Fibroblast of mammary gland (primary cell): ENCODE measurements at regions not wholly inside any gene's neighbourhood (a gene's known extent, or its start where the extent isn't known, plus 50 kb on each side); places are given as distances from the start of the nearest gene placed in this dataset.

ENCODE experiments used
- DNase-seq: peaks from one replicate; pipeline ENCODE4 v3.0.0-alpha.2; 2010; ENCODE audit warnings: low read depth
- H3K4me3 ChIP-seq: 2 replicates; pipeline ENCODE4 v1.5.1; 2011; ENCODE audit warnings: low read depth, mild to moderate bottlenecking, low read length, moderate library complexity; ENCODE audit not compliant: control insufficient read depth
- CTCF ChIP-seq: conservative IDR thresholded peaks from 2 replicates; pipeline ENCODE4 v1.5.1; 2011; ENCODE audit warnings: low read depth, low read length, inconsistent platforms; ENCODE audit not compliant: control insufficient read depth, insufficient read depth

DNA sequence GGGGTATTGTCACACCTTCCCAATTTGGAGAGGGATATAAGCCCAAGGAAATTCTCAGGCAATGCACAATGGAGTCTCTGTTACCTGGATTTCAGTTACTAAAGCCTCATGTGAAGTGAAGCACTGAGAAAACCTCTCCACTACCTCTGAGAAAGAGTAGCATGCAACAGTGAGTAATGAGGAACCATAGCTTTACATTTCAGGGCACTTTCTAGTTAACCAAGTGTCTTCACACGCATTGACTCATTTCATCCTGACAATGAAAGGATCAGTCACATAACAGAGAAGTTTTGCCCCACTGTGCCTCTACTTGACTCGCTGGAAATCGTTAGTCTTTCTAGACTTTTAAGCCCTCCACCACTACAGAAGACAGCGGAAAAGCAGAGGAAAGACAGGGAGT, 86.2 kb upstream of the ARID1B start:
- no peak for TF ChIP-seq CTCF
- no peak for DNase-seq
- no peak overlapping the region for H3K4me3 ChIP-seq

DNA sequence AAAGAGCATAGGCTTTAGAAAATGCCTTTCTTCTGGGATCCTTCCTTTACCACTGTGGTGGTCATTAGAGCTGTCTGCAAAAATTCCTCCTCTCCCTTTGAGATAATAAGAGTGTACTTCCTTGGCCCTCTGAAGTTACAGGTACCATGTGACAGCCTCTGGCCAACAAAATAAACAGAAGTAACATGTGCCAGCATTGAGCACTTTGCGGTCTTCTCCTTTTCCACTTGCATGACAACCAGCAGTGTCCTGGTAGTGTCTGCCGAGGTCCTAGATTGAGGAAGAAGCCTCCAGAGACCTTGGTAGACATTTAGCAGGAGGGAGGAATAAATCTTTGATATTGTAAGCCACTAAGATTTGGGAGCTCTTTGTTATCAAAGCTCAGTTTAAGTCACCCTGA, 87.5 kb upstream of the ARID1B start:
- no peak for DNase-seq
- no peak for TF ChIP-seq CTCF
- H3K4me3 ChIP-seq, result no peak overlapping the region

- H3K4me3 ChIP-seq, result no peak overlapping the region
- DNase-seq, result no peak
- TF ChIP-seq CTCF, result no peak
Observed at GRCh38 chr6:156688620-156688971, 88.6 kb upstream of the ARID1B start.

DNA sequence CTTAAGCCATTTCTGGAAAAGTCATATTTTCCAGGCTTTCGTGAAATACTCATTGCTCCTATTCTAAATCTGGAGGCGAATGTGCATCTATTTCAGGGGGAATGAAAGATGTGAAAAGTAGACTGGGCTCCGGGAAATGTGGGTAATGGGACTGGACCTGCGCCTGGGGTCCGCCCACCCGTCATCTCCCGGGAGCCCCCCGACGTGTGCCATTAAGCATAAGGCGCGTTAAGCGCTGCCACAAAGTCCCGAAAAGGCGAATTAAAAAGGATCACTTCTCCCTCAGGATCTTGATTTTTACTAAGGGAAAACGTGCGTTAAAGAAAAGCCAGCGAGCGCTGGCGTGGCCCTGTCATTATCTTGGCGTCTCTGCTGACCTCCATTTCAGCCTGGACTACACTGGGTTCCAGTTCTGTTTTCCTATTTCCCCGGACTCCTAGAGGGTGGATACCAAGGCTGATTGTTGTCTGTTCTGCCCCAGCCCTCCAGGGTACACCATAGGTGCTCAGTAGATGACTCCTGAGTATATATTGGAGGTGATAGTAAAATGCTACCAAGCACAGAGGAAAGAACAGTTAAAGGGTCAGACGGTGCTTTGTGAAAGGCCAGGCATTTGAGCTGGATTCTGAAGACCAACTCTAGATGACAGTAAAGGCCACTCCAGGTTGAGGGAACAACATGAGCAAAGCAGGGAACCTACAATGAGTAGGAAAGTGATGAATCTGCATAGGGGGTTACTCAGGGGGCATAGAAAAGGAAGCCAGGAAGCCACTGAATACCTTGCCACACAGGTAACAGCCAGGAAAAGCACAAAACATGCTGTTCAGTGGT, 89.2 kb upstream of the ARID1B start:
- DNase-seq, result peak; percentile 45
- H3K4me3 ChIP-seq, result peak overlapping the region; percentile 67
- no peak for TF ChIP-seq CTCF

GRCh38 chr6:156686995-156687788, 90.0 kb upstream of the ARID1B start:
- H3K4me3 ChIP-seq, result peak overlapping the region; percentile 74
- DNase-seq, result peak; percentile 85
- TF ChIP-seq CTCF, result no peak

DNA sequence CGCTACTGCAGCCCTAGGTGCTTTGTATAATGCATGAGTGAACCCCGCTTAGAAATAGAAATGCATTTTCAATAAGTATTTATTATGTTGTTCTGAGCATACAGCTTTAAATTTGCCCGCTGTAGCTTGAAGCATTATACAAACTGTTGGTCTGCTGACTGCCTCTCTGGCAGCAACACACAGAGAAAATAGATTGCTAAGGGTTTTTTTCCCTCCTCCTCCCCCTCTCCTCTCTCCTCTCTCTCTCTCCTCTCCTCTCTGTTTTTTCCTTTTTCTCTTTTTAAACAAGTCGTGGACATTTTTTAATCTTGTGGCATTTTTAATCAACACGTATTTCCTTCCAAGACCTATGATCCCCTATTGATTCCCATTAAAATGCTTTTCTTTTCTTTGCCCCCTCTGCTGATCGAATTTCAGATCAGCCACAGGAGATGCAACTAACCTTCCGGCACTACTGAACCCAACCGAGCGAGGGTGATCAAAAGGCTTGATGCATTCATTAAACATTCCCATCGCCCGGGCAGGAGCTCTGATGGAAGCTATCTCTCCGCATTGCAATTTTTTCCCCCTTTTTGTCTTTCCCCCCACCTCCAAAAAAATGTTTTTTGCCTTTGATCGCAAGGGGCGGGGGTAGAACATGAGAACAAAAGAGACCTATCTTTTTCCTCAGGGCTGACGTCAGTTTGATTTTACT, 90.7 kb upstream of the ARID1B start:
- peak overlapping the region; percentile 74 for H3K4me3 ChIP-seq
- DNase-seq, result peak; percentile 53
- peak; percentile 38 for TF ChIP-seq CTCF
